Osteocyte (in vitro differentiated cells): ENCODE measurements at regions not wholly inside any gene's neighbourhood (a gene's known extent, or its start where the extent isn't known, plus 50 kb on each side); places are given as distances from the start of the nearest gene placed in this dataset.

ENCODE experiments used
- DNase-seq: peaks from one replicate; pipeline ENCODE4 v3.0.0; 2021; ENCODE audit warnings: mixed read lengths; ENCODE audit not compliant: unreplicated experiment; ENCODE audit errors: extremely low spot score
- H3K27ac Mint-ChIP-seq: one replicate; pipeline ENCODE4 v1.8.0; 2021; ENCODE audit warnings: mild to moderate bottlenecking, mixed read lengths; ENCODE audit not compliant: unreplicated experiment
- H3K27me3 Mint-ChIP-seq: one replicate; pipeline ENCODE4 v1.8.0; 2021; ENCODE audit warnings: mixed read lengths; ENCODE audit not compliant: unreplicated experiment
- H3K36me3 Mint-ChIP-seq: one replicate; pipeline ENCODE4 v1.8.0; 2021; ENCODE audit warnings: mixed read lengths; ENCODE audit not compliant: unreplicated experiment
- H3K4me1 Mint-ChIP-seq: one replicate; pipeline ENCODE4 v1.8.0; 2021; ENCODE audit warnings: mixed read lengths; ENCODE audit not compliant: unreplicated experiment
- H3K4me3 Mint-ChIP-seq: one replicate; pipeline ENCODE4 v1.8.0; 2021; ENCODE audit warnings: mild to moderate bottlenecking, moderate library complexity, mixed read lengths; ENCODE audit not compliant: unreplicated experiment
- H3K9me3 Mint-ChIP-seq: one replicate; pipeline ENCODE4 v1.8.0; 2021; ENCODE audit warnings: mixed read lengths; ENCODE audit not compliant: unreplicated experiment
- CTCF ChIP-seq: fragments of 200-600 bp; sonication (generic); IDR thresholded peaks from 2 replicates; pipeline ENCODE4 v1.5.0; 2021; ENCODE audit warnings: antibody characterized with exemption, mild to moderate bottlenecking, moderate library complexity

GRCh38 chr5:173808079-173808808 lies 79.9 kb upstream of the CPEB4 start:
- H3K4me3 Mint-ChIP-seq = no peak overlapping the region
- no peaks in the 10 kb centered on the region for H3K4me1 Mint-ChIP-seq
- DNase-seq = no peak
- TF ChIP-seq CTCF = no peak
- H3K36me3 Mint-ChIP-seq = no peaks in the 10 kb centered on the region
- no peak overlapping the region for H3K27ac Mint-ChIP-seq
- H3K9me3 Mint-ChIP-seq = peaks cover 17% of the 10 kb centered on the region
- H3K27me3 Mint-ChIP-seq = no peaks in the 10 kb centered on the region

GRCh38 chr5:173809014-173809413 lies 79.1 kb upstream of the CPEB4 start:
- Mint-ChIP-seq H3K36me3 (no peaks in the 10 kb centered on the region), H3K27ac (no peak overlapping the region), H3K27me3 (no peaks in the 10 kb centered on the region), H3K4me3 (no peak overlapping the region), H3K4me1 (no peaks in the 10 kb centered on the region), H3K9me3 (peaks cover 17% of the 10 kb centered on the region)
- no peak for TF ChIP-seq CTCF
- no peak for DNase-seq

- Mint-ChIP-seq H3K36me3 (no peaks in the 10 kb centered on the region), H3K27ac (no peak overlapping the region), H3K4me3 (no peak overlapping the region), H3K4me1 (no peaks in the 10 kb centered on the region), H3K9me3 (peaks cover 11% of the 10 kb centered on the region), H3K27me3 (no peaks in the 10 kb centered on the region)
- DNase-seq = no peak
- TF ChIP-seq CTCF = no peak
Observed at GRCh38 chr5:173812811-173813550, 75.2 kb upstream of the CPEB4 start.

GRCh38 chr5:173814053-173814452 lies 74.1 kb upstream of the CPEB4 start:
- no peak for DNase-seq
- Mint-ChIP-seq H3K36me3 (no peaks in the 10 kb centered on the region), H3K4me3 (no peak overlapping the region), H3K4me1 (no peaks in the 10 kb centered on the region), H3K27ac (no peak overlapping the region), H3K27me3 (no peaks in the 10 kb centered on the region), H3K9me3 (peaks cover 15% of the 10 kb centered on the region)
- TF ChIP-seq CTCF = no peak

- DNase-seq = no peak
- no peak for TF ChIP-seq CTCF
- H3K27me3 Mint-ChIP-seq = no peaks in the 10 kb centered on the region
- H3K36me3 Mint-ChIP-seq = no peaks in the 10 kb centered on the region
- no peak overlapping the region for H3K4me3 Mint-ChIP-seq
- H3K9me3 Mint-ChIP-seq = peaks cover 23% of the 10 kb centered on the region
- H3K4me1 Mint-ChIP-seq = no peaks in the 10 kb centered on the region
- no peak overlapping the region for H3K27ac Mint-ChIP-seq
Observed at GRCh38 chr5:173815571-173815970, 72.6 kb upstream of the CPEB4 start.
